ENCODE measurements at regions not wholly inside any gene's neighbourhood (a gene's known extent, or its start where the extent isn't known, plus 50 kb on each side); places are given as distances from the start of the nearest gene placed in this dataset.

DNA sequence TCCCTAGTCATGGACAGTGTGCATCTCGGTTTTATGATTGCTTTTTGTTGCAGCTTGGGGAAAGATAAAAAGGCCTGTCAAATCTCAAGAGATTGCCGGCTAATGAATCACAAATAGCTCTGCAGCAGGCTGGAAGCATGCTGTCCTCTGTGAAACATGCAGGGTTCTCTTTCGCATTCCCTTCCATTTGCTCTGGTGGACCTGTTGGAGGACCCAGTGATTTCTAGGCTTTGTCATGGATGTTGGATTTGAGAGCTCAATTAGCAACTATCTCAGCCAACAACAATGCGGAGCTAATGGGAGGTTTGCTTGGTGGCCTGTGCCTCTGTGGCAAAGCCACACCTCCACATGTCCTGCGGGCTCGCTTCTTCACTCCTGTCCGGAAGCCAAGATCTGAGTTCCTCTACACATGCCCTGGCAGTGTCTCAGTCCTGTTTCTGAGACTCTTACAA lies 418.1 kb upstream of the ARGLU1 start:
- Histone ChIP-seq H3K9me3 (replicated peaks; ENCODE audit: control insufficient read depth, insufficient read depth, low read depth, low read length) (no peaks in the 10 kb centered on the region), H3K9me1 (ENCODE audit: control insufficient read depth, insufficient read depth, low read length) (no peaks in the 10 kb centered on the region), H3K4me1 (replicated peaks in 1 of 2; ENCODE audit: control insufficient read depth in 2 of 2, insufficient read depth in 2 of 2, low read length in 2 of 2) (no peaks in the 10 kb centered on the region), H3K27me3 (ENCODE audit: control insufficient read depth in 2 of 2, insufficient read depth in 2 of 2, low read length in 2 of 2) (no peaks in the 10 kb centered on the region), H4K20me1 (replicated peaks; ENCODE audit: control insufficient read depth, insufficient read depth, low read length) (no peaks in the 10 kb centered on the region), H3K36me3 (ENCODE audit: control insufficient read depth, insufficient read depth, low read length) (no peaks in the 10 kb centered on the region), H3K4me3 (no peak overlapping the region), H3K4me2 (ENCODE audit: insufficient read depth, low read length) (no peak overlapping the region), H3K79me2 (ENCODE audit: control insufficient read depth, insufficient read depth, low read length) (no peaks in the 10 kb centered on the region), H3K27ac (ENCODE audit: extremely low read depth, low read depth, low read length) (no peak overlapping the region), H2AFZ (ENCODE audit: low read depth, low read length) (no peak overlapping the region), H3K9ac (ENCODE audit: insufficient read depth in 1 of 2, low read depth in 2 of 2, low read length in 2 of 2) (no peak overlapping the region)
- no peak for DNase-seq (ENCODE audit: extremely low read depth in 1 of 4, low spot score in 3 of 4)
- ChIA-PET CTCF (ENCODE audit: low intra/inter-chr PET ratio) (no interaction called here), POLR2A (interaction anchor here (0.5 kb wide), 1 partner anchor 32 kb away, joined by 3 read pairs; no protein-coding TSS in a partner anchor)
- BruUV-seq (replicated peaks), result no TSS peak
- WGBS (ENCODE audit: insufficient coverage, low coverage, missing lambda C conversion rate), result 3% methylated on average over 5 of the region's 7 CpGs
- ATAC-seq, result no peak
- no peak for TF ChIP-seq NRF1 (conservative IDR thresholded peaks at IDR 0.05 in 1 of 2, IDR thresholded peaks at IDR 0.05 in 1 of 2)
- TF ChIP-seq TEAD2 (tag; IDR thresholded peaks at IDR 0.05), result no peak
- TF ChIP-seq ETS2 (tag; IDR thresholded peaks at IDR 0.05; ENCODE audit: borderline replicate concordance, poor library complexity, severe bottlenecking), result no peak
- no peak for TF ChIP-seq E2F3 (CRISPR knock-in tag; IDR thresholded peaks at IDR 0.05)
- no peak for TF ChIP-seq FOXK1 (CRISPR knock-in tag; IDR thresholded peaks at IDR 0.05; ENCODE audit: borderline replicate concordance)
- TF ChIP-seq ZNF408 (CRISPR knock-in tag; IDR thresholded peaks at IDR 0.05; ENCODE audit: low read depth), result no peak
- TF ChIP-seq, protein P1, sequence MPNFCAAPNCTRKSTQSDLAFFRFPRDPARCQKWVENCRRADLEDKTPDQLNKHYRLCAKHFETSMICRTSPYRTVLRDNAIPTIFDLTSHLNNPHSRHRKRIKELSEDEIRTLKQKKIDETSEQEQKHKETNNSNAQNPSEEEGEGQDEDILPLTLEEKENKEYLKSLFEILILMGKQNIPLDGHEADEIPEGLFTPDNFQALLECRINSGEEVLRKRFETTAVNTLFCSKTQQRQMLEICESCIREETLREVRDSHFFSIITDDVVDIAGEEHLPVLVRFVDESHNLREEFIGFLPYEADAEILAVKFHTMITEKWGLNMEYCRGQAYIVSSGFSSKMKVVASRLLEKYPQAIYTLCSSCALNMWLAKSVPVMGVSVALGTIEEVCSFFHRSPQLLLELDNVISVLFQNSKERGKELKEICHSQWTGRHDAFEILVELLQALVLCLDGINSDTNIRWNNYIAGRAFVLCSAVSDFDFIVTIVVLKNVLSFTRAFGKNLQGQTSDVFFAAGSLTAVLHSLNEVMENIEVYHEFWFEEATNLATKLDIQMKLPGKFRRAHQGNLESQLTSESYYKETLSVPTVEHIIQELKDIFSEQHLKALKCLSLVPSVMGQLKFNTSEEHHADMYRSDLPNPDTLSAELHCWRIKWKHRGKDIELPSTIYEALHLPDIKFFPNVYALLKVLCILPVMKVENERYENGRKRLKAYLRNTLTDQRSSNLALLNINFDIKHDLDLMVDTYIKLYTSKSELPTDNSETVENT (CRISPR knock-in tag; IDR thresholded peaks at IDR 0.05), result no peak
- no peak for TF ChIP-seq KLF1 (tag; IDR thresholded peaks at IDR 0.05)
- no peak for TF ChIP-seq KLF6 (CRISPR knock-in tag; IDR thresholded peaks at IDR 0.05; ENCODE audit: borderline replicate concordance)
- no peak for TF ChIP-seq TFAM (CRISPR knock-in tag; conservative IDR thresholded peaks at IDR 0.05)
- intact Hi-C loops (cut with micrococcal nuclease), result no loop called here
- FAIRE-seq, result no peak
- in situ Hi-C loops (cut with MboI), result no loop called here

Data from K562 (cell line).